ENCODE measurements at regions not wholly inside any gene's neighbourhood (a gene's known extent, or its start where the extent isn't known, plus 50 kb on each side); places are given as distances from the start of the nearest gene placed in this dataset.

DNA sequence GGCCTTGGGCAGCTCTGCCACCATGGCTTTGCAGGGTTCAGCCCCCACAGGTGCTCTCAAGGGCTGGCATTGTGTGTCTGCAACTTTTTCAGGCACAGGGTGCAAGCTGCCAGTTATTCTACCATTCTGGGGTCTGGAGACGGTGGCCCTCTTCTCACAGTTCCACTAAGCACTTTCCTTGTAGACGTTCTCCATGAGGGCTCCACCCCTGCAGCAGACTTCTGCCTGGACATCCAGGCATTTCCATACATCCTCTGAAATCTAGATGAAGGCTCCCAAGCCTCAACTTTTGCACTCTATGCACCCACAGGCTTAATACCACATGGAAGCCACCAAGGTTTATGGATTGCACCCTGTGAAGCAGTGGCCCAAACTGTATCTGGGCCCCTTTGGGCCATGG, 91.0 kb upstream of the RND3 start:
- Histone ChIP-seq H3K36me3 (no peaks in the 10 kb centered on the region), H3K27me3 (no peaks in the 10 kb centered on the region), H3K27ac (no peak overlapping the region), H3K4me1 (no peaks in the 10 kb centered on the region), H3K9me3 (peaks cover 0 to 28% (median 12%) of the 10 kb centered on the region in 11 donors), H3K4me3 (no peak overlapping the region)
- 90 to 96% methylated on average over 2 of the region's 2 CpGs for WGBS, 2 donors
- no peak for ATAC-seq
- TF ChIP-seq, protein P1, sequence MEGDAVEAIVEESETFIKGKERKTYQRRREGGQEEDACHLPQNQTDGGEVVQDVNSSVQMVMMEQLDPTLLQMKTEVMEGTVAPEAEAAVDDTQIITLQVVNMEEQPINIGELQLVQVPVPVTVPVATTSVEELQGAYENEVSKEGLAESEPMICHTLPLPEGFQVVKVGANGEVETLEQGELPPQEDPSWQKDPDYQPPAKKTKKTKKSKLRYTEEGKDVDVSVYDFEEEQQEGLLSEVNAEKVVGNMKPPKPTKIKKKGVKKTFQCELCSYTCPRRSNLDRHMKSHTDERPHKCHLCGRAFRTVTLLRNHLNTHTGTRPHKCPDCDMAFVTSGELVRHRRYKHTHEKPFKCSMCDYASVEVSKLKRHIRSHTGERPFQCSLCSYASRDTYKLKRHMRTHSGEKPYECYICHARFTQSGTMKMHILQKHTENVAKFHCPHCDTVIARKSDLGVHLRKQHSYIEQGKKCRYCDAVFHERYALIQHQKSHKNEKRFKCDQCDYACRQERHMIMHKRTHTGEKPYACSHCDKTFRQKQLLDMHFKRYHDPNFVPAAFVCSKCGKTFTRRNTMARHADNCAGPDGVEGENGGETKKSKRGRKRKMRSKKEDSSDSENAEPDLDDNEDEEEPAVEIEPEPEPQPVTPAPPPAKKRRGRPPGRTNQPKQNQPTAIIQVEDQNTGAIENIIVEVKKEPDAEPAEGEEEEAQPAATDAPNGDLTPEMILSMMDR (IDR thresholded peaks at IDR 0.05) = no peak
- DNase-seq = no peak
- intact Hi-C loops (cut with DNase I) = no loop called here

DNA sequence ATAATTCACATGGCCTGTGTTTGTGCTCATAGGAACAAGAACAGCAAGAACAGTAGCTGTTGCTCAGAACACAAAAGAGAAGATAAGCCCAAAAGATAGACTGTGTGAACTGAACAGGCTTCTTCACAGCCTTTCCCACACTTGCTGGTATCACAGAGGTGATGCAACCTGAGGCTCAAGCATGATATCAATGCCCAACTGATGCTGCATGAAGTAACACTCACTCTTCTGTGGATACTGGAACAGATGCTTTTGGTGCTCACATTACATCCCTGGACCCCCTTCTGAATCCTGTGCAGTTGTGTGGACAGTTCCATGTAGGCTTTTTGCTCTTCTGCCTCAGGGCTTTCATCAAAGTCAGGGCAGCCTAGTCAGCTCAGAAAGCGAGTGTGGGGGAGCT, 88.4 kb upstream of the RND3 start:
- no peak overlapping the region for H3K27ac ChIP-seq
- H3K27me3 ChIP-seq = no peaks in the 10 kb centered on the region
- DNase-seq (no peak), ATAC-seq (no peak)
- intact Hi-C loops (cut with DNase I) = no loop called here
- H3K9me3 ChIP-seq = peaks cover 0 to 28% (median 12%) of the 10 kb centered on the region in 11 donors
- 93 to 100% methylated on average over 1 of the region's 1 CpG for WGBS, 2 donors
- H3K4me3 ChIP-seq = no peak overlapping the region
- no peaks in the 10 kb centered on the region for H3K36me3 ChIP-seq
- no peaks in the 10 kb centered on the region for H3K4me1 ChIP-seq
- TF ChIP-seq, protein P1 (IDR thresholded peaks at IDR 0.05) = no peak

DNA sequence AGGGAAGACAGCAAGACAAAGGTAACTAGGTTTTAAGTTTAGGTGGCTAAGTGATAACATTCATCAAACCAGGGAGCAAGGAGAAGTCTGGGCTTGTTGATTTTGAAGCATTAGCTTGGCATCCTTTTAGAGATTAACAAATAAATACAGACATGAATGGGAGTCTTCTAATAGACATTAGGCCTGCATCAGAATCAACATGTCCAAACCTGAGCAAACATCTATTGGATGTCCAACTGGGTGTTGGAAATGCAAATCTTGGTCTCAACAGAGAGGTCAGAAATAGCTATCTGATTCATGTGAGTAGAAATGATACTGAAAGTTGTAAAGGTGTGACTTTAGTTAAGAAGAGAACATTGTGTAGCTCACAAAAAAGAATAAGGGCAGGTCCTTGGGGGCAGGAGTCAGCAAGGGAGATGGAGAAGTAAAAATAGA, 85.5 kb upstream of the RND3 start:
- DNase-seq (no peak), ATAC-seq (no peak)
- intact Hi-C loops (cut with DNase I) = no loop called here
- Histone ChIP-seq H3K27ac (no peak overlapping the region), H3K9me3 (peaks cover 0 to 12% (median 0%) of the 10 kb centered on the region in 11 donors), H3K27me3 (no peaks in the 10 kb centered on the region), H3K36me3 (no peaks in the 10 kb centered on the region), H3K4me3 (no peak overlapping the region), H3K4me1 (peaks cover 0 to 2% (median 0%) of the 10 kb centered on the region in 9 donors)
- TF ChIP-seq, protein P1 (IDR thresholded peaks at IDR 0.05) = no peak

DNA sequence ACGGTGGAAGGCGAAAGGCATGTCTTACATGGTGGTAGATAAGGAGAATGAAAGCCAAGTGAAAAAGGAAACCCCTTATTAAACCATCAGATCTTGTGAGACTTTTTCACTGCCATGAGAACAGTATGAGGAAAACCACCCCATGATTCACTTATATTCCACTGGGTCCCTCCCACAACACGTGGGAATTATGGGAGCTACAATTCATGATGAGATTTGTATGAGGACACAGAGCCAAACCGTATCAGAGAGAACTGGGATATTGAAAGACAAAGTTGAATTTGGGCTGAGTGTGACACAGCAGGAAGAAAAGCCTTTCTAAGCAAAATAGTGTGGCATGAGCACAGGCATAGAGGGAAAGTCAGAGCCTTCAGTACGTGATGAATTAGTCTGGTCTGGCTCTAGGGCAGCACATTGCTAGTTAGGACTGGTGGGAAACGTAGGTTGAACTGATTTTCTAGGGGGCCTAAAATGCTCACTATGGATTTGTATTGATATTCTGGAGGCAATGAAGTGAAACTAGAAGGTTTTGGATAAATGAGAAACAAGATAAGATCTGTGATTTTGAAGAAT, 84.8 kb upstream of the RND3 start:
- TF ChIP-seq, protein P1 (IDR thresholded peaks at IDR 0.05) = no peak
- ATAC-seq (no peak), DNase-seq (no peak)
- 76 to 86% methylated on average over 6 of the region's 6 CpGs for WGBS, 2 donors
- Histone ChIP-seq H3K36me3 (no peaks in the 10 kb centered on the region), H3K27me3 (no peaks in the 10 kb centered on the region), H3K4me3 (no peak overlapping the region), H3K4me1 (peaks cover 0 to 5% (median 0%) of the 10 kb centered on the region in 9 donors), H3K9me3 (peaks cover 0 to 5% (median 0%) of the 10 kb centered on the region in 11 donors), H3K27ac (no peak overlapping the region)
- intact Hi-C loops (cut with DNase I) = no loop called here

All from heart right ventricle (tissue), 16 donors.